Naive B cell (primary cell): ENCODE measurements at regions not wholly inside any gene's neighbourhood (a gene's known extent, or its start where the extent isn't known, plus 50 kb on each side); places are given as distances from the start of the nearest gene placed in this dataset.
"Not testable (repeated sequence)": the region's sequence is repeated elsewhere in the genome, so short reads cannot be mapped to it uniquely, and the experiment has no call there.

Experiments used
- ATAC-seq, 2 donors: fragments of 150-1000 bp; cut with Tn5 transposase; 2 replicates each; pipeline ENCODE4 v1.10.0; 2021; ENCODE audit warnings: low read depth in 2 of 2, mild to moderate bottlenecking in 2 of 2, moderate library complexity in 2 of 2
- DNase-seq: peaks from one replicate; pipeline ENCODE4 v3.0.0; 2022
- H3K27ac Mint-ChIP-seq, 6 donors: one replicate each; pipeline ENCODE4 v1.8.0; 2020 to 2022; ENCODE audit warnings: mild to moderate bottlenecking in 6 of 6, mixed read lengths in 6 of 6, moderate library complexity in 5 of 6, inconsistent platforms in 2 of 6
- H3K27me3 Mint-ChIP-seq, 3 donors: one replicate each; pipeline ENCODE4 v1.8.0; 2021 to 2022; ENCODE audit warnings: mixed read lengths in 3 of 3, mild to moderate bottlenecking in 1 of 3
- H3K36me3 Mint-ChIP-seq, 2 donors: one replicate each; pipeline ENCODE4 v1.8.0; 2020 to 2022; ENCODE audit warnings: mixed read lengths in 2 of 2, inconsistent platforms in 1 of 2, mild to moderate bottlenecking in 1 of 2
- H3K4me1 Mint-ChIP-seq, 3 donors: one replicate each; pipeline ENCODE4 v1.8.0; 2020 to 2022; ENCODE audit warnings: mixed read lengths in 3 of 3, inconsistent platforms in 1 of 3, mild to moderate bottlenecking in 1 of 3, moderate library complexity in 1 of 3
- H3K4me3 Mint-ChIP-seq, 8 donors: one replicate each; pipeline ENCODE4 v1.8.0; 2020 to 2022; ENCODE audit warnings: mild to moderate bottlenecking in 8 of 8, mixed read lengths in 8 of 8, moderate library complexity in 8 of 8, inconsistent platforms in 2 of 8
- H3K9me3 Mint-ChIP-seq, 7 donors: one replicate each; pipeline ENCODE4 v1.8.0; 2020 to 2022; ENCODE audit warnings: mixed read lengths in 7 of 7, mild to moderate bottlenecking in 5 of 7, inconsistent platforms in 2 of 7, moderate library complexity in 1 of 7

- no peaks in the 10 kb centered on the region for H3K36me3 Mint-ChIP-seq
- H3K4me1 Mint-ChIP-seq: no peaks in the 10 kb centered on the region
- DNase-seq (no peak), ATAC-seq (no peak)
- H3K27me3 Mint-ChIP-seq: no peaks in the 10 kb centered on the region
- H3K4me3 Mint-ChIP-seq: no peak overlapping the region
- no peak overlapping the region for H3K27ac Mint-ChIP-seq
- H3K9me3 Mint-ChIP-seq: peaks cover 0 to 6% (median 0%) of the 10 kb centered on the region in 7 donors
Measured at GRCh38 chr6:114940181-114940580, 597.4 kb upstream of the HS3ST5 start.

DNA sequence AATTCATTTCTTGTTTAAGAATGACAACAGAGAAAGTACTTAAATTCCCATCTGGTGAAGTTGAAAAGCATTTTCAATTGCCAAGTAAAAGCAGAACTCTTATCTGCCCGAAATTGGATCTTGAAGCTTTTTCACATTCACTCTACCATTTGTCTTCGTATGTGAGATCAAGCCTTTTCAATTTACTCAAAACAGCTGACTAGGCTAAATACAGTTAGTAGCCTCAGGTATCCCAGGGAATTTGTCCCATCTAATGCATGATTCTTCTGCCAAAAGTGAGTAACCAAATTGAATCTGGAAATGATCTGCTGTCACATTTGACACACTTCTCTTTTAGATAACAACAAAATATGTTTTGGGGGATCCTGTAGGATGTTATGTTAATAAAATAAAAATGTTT lies 596.8 kb upstream of the HS3ST5 start:
- no peaks in the 10 kb centered on the region for H3K27me3 Mint-ChIP-seq
- no peak for ATAC-seq
- H3K27ac Mint-ChIP-seq: no peak overlapping the region
- H3K4me3 Mint-ChIP-seq: no peak overlapping the region
- no peaks in the 10 kb centered on the region for H3K36me3 Mint-ChIP-seq
- DNase-seq: no peak
- no peaks in the 10 kb centered on the region for H3K4me1 Mint-ChIP-seq
- H3K9me3 Mint-ChIP-seq: peaks cover 0 to 4% (median 0%) of the 10 kb centered on the region in 7 donors

DNA sequence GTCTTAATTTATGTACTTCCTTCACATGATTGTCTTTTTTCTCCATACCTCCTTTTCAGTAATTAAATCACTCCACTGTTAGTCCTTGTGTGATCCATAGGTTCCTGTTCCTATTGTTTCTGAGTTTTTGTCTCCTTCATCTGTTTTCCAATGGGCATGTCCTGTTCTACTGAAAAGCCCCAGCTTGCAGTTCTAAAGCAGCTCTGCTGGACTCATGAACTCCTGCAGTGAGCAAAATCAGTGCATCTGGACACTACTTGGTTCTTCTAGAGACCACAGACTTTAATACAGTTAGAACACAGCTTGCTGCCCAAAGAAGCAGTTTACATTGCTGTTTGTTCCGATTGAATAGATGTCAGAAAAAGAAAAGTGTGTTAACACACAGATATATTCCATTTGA lies 593.3 kb upstream of the HS3ST5 start:
- Mint-ChIP-seq H3K4me1 (no peaks in the 10 kb centered on the region), H3K4me3 (no peak overlapping the region), H3K27me3 (no peaks in the 10 kb centered on the region)

DNA sequence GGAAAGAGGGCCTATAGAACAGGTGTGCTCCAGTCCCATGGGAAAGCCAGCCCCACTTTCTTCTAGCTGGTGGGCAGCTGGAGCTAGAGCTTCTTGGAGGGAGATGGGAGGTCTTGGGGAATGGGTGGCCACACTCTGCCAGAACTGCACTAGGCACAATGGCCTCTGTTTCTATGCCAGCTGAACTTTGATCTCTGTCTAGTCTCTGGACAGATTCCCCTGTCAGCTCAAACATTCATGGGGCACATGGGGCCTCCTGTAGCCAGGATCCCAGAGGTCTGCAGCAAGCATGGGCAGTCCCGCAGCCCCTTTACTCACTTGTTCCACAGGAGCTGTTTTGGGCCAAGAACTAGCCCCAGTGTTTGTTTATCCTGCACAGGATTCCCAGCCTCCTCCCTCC lies 591.3 kb upstream of the HS3ST5 start:
- Mint-ChIP-seq H3K27me3 (no peaks in the 10 kb centered on the region), H3K4me3 (no peak overlapping the region), H3K36me3 (no peaks in the 10 kb centered on the region), H3K9me3 (peaks cover 0 to 21% (median 2%) of the 10 kb centered on the region in 7 donors), H3K4me1 (no peaks in the 10 kb centered on the region), H3K27ac (no peak overlapping the region)
- ATAC-seq (no peak), DNase-seq (no peak)

More for the DNA sequence above, 593.3 kb upstream of the HS3ST5 start:
- ATAC-seq (no peak), DNase-seq (no peak)
- Mint-ChIP-seq H3K27ac (no peak overlapping the region), H3K9me3 (peaks cover 0 to 6% (median 0%) of the 10 kb centered on the region in 7 donors), H3K36me3 (no peaks in the 10 kb centered on the region)

- not testable (repeated sequence) for H3K4me3 Mint-ChIP-seq, DNase-seq, ATAC-seq, H3K4me1 Mint-ChIP-seq, H3K27me3 Mint-ChIP-seq, H3K27ac Mint-ChIP-seq, H3K36me3 Mint-ChIP-seq
- peaks cover 4 to 33% (median 9%) of the 10 kb centered on the region in 7 donors for H3K9me3 Mint-ChIP-seq
Measured at GRCh38 chr6:114928731-114929130, 585.9 kb upstream of the HS3ST5 start.

DNA sequence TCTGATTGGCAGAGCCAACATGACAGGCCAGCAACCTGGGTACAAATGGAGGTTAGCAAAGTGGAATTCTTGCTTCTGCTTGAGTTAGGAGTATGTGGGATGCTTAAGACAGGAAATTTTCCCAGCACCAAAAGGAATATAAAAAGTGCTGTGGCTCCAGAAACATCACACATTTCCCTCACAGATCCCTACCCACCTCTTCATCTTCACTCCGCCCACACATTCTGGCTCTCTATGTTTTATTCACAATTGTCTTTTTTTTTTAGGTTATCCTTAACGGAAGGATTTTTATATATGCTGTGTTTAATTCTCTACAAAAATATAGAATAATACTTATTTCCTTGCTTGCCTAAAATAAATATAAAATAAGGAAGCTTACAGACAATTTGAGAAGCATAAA lies 563.3 kb upstream of the HS3ST5 start:
- Mint-ChIP-seq H3K4me3 (no peak overlapping the region), H3K27me3 (no peaks in the 10 kb centered on the region), H3K36me3 (no peaks in the 10 kb centered on the region), H3K27ac (no peak overlapping the region), H3K9me3 (peaks cover 0 to 6% (median 0%) of the 10 kb centered on the region in 7 donors), H3K4me1 (no peaks in the 10 kb centered on the region)
- no peak for DNase-seq
- no peak for ATAC-seq

GRCh38 chr6:114897536-114897935 lies 554.7 kb upstream of the HS3ST5 start:
- no peaks in the 10 kb centered on the region for H3K36me3 Mint-ChIP-seq
- H3K27ac Mint-ChIP-seq: no peak overlapping the region
- ATAC-seq: no peak

DNA sequence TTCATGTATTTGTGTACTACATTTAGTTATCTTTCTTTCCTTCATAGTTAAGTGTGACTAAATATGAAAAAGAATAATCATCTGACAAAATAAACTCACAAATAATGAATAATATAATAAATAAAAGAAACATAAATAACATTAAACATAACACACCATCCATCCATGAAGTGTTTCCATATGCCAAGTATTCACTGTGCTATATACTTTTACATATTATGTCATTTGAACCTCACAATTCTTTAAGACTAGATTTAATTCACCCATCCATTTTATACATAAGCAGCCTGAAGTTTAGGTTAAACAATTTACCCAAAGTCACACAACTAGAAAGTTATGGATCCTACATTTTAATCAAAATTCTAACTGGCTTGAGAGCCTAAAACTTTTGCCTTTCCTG lies 549.4 kb upstream of the HS3ST5 start:
- H3K4me3 Mint-ChIP-seq: no peak overlapping the region
- DNase-seq: no peak
- no peaks in the 10 kb centered on the region for H3K27me3 Mint-ChIP-seq
- no peak for ATAC-seq
- peaks cover 0 to 2% (median 0%) of the 10 kb centered on the region in 7 donors for H3K9me3 Mint-ChIP-seq
- no peaks in the 10 kb centered on the region for H3K4me1 Mint-ChIP-seq
- no peaks in the 10 kb centered on the region for H3K36me3 Mint-ChIP-seq
- H3K27ac Mint-ChIP-seq: no peak overlapping the region

More at GRCh38 chr6:114897536-114897935, 554.7 kb upstream of the HS3ST5 start:
- no peak for DNase-seq
- H3K9me3 Mint-ChIP-seq: peaks cover 0 to 8% (median 4%) of the 10 kb centered on the region in 7 donors
- no peaks in the 10 kb centered on the region for H3K27me3 Mint-ChIP-seq
- H3K4me3 Mint-ChIP-seq: no peak overlapping the region
- no peaks in the 10 kb centered on the region for H3K4me1 Mint-ChIP-seq

- Mint-ChIP-seq H3K4me3 (no peak overlapping the region), H3K27ac (no peak overlapping the region), H3K4me1 (no peaks in the 10 kb centered on the region), H3K36me3 (no peaks in the 10 kb centered on the region), H3K27me3 (no peaks in the 10 kb centered on the region), H3K9me3 (peaks cover 0 to 5% (median 0%) of the 10 kb centered on the region in 7 donors)
- ATAC-seq (no peak), DNase-seq (no peak)
Measured at GRCh38 chr6:114888241-114888640, 545.4 kb upstream of the HS3ST5 start.

- Mint-ChIP-seq H3K36me3 (no peaks in the 10 kb centered on the region), H3K27me3 (no peaks in the 10 kb centered on the region), H3K4me1 (no peaks in the 10 kb centered on the region), H3K27ac (no peak overlapping the region), H3K9me3 (peaks cover 0 to 5% (median 0%) of the 10 kb centered on the region in 7 donors), H3K4me3 (no peak overlapping the region)
- ATAC-seq (no peak), DNase-seq (no peak)
Measured at GRCh38 chr6:114886670-114887436, 544.0 kb upstream of the HS3ST5 start.

- DNase-seq: no peak
- H3K27ac Mint-ChIP-seq: no peak overlapping the region
- no peaks in the 10 kb centered on the region for H3K36me3 Mint-ChIP-seq
- H3K9me3 Mint-ChIP-seq: peaks cover 0 to 7% (median 2%) of the 10 kb centered on the region in 7 donors
- ATAC-seq: no peak
- no peaks in the 10 kb centered on the region for H3K27me3 Mint-ChIP-seq
- H3K4me3 Mint-ChIP-seq: no peak overlapping the region
- no peaks in the 10 kb centered on the region for H3K4me1 Mint-ChIP-seq
Measured at GRCh38 chr6:114879693-114880092, 536.9 kb upstream of the HS3ST5 start.

GRCh38 chr6:114878091-114878490 lies 535.3 kb upstream of the HS3ST5 start:
- Mint-ChIP-seq H3K4me1 (no peaks in the 10 kb centered on the region), H3K36me3 (no peaks in the 10 kb centered on the region), H3K27me3 (no peaks in the 10 kb centered on the region), H3K9me3 (peaks cover 0 to 7% (median 2%) of the 10 kb centered on the region in 7 donors), H3K4me3 (no peak overlapping the region), H3K27ac (no peak overlapping the region)
- ATAC-seq (no peak), DNase-seq (no peak)

GRCh38 chr6:114874410-114874809 lies 531.6 kb upstream of the HS3ST5 start:
- ATAC-seq: no peak

GRCh38 chr6:114865506-114865905 lies 522.7 kb upstream of the HS3ST5 start:
- H3K4me1 Mint-ChIP-seq, DNase-seq, H3K36me3 Mint-ChIP-seq, ATAC-seq, H3K27ac Mint-ChIP-seq, H3K27me3 Mint-ChIP-seq, H3K4me3 Mint-ChIP-seq, H3K9me3 Mint-ChIP-seq: not testable (repeated sequence)

More at GRCh38 chr6:114874410-114874809, 531.6 kb upstream of the HS3ST5 start:
- DNase-seq: no peak
- no peaks in the 10 kb centered on the region for H3K4me1 Mint-ChIP-seq
- H3K36me3 Mint-ChIP-seq: no peaks in the 10 kb centered on the region
- H3K9me3 Mint-ChIP-seq: peaks cover 0 to 11% (median 0%) of the 10 kb centered on the region in 7 donors
- H3K27ac Mint-ChIP-seq: no peak overlapping the region
- no peaks in the 10 kb centered on the region for H3K27me3 Mint-ChIP-seq
- peak overlapping the region in 1 of 8 donors; percentile 17 for H3K4me3 Mint-ChIP-seq
